ENCODE measurements at regions not wholly inside any gene's neighbourhood (a gene's known extent, or its start where the extent isn't known, plus 50 kb on each side); places are given as distances from the start of the nearest gene placed in this dataset.

- Histone ChIP-seq H3K27ac (ENCODE audit: control insufficient read depth, insufficient read depth, low read length) (no peak overlapping the region), H3K79me2 (ENCODE audit: control insufficient read depth, insufficient read depth, low read length) (no peaks in the 10 kb centered on the region), H4K20me1 (ENCODE audit: control insufficient read depth, extremely low read depth, insufficient read depth, low read length) (no peaks in the 10 kb centered on the region), H3K9me3 (ENCODE audit: control insufficient read depth, low read depth, low read length) (no peaks in the 10 kb centered on the region), H3K9ac (ENCODE audit: control insufficient read depth, extremely low read depth, insufficient read depth, low read length) (no peak overlapping the region), H3K4me1 (ENCODE audit: control insufficient read depth, extremely low read depth, insufficient read depth, low read length) (no peaks in the 10 kb centered on the region), H3K36me3 (ENCODE audit: control insufficient read depth in 2 of 2, extremely low read depth in 1 of 2, insufficient read depth in 2 of 2, low read length in 2 of 2) (no peaks in the 10 kb centered on the region), H3K27me3 (ENCODE audit: control insufficient read depth, extremely low read depth, insufficient read depth, low read length) (no peaks in the 10 kb centered on the region), H3K4me2 (ENCODE audit: control insufficient read depth, extremely low read depth, insufficient read depth, low read depth, low read length) (no peak overlapping the region), H3K9me1 (ENCODE audit: control insufficient read depth, extremely low read depth, insufficient read depth, low read length) (no peaks in the 10 kb centered on the region), H3K4me3 (ENCODE audit: control insufficient read depth in 2 of 3, extremely low read depth in 1 of 3, insufficient read depth in 2 of 3, low read depth in 1 of 3, low read length in 3 of 3) (no peak overlapping the region), H2AFZ (ENCODE audit: control insufficient read depth, low read length) (no peak overlapping the region)
- dilution Hi-C loops (cut with MboI; ENCODE audit: extremely low pct_ligation_motif_present, low sequenced_read_pairs) = no loop called here
- TF ChIP-seq CTCF (optimal IDR thresholded peaks at IDR 0.05 in 1 of 3, IDR thresholded peaks at IDR 0.05 in 1 of 3, conservative IDR thresholded peaks at IDR 0.05 in 1 of 3; ENCODE audit: extremely low read depth in 1 of 3, insufficient read depth in 2 of 3, low read length in 3 of 3) (no peak), EZH2 (IDR thresholded peaks at IDR 0.05; ENCODE audit: low read length) (no peak)
- no peak for FAIRE-seq
- DNase-seq (ENCODE audit: low read depth, low spot score) = no peak
Measured at GRCh38 chrX:145533534-145533933, 284.1 kb upstream of the SLITRK2 start.

- Histone ChIP-seq H4K20me1 (ENCODE audit: control insufficient read depth, extremely low read depth, insufficient read depth, low read length) (no peaks in the 10 kb centered on the region), H3K4me2 (ENCODE audit: control insufficient read depth, extremely low read depth, insufficient read depth, low read depth, low read length) (no peak overlapping the region), H3K27me3 (ENCODE audit: control insufficient read depth, extremely low read depth, insufficient read depth, low read length) (no peaks in the 10 kb centered on the region), H3K9me1 (ENCODE audit: control insufficient read depth, extremely low read depth, insufficient read depth, low read length) (no peaks in the 10 kb centered on the region), H3K36me3 (ENCODE audit: control insufficient read depth in 2 of 2, extremely low read depth in 1 of 2, insufficient read depth in 2 of 2, low read length in 2 of 2) (no peaks in the 10 kb centered on the region), H3K27ac (ENCODE audit: control insufficient read depth, insufficient read depth, low read length) (no peak overlapping the region), H3K79me2 (ENCODE audit: control insufficient read depth, insufficient read depth, low read length) (no peaks in the 10 kb centered on the region), H3K4me1 (ENCODE audit: control insufficient read depth, extremely low read depth, insufficient read depth, low read length) (no peaks in the 10 kb centered on the region), H3K4me3 (ENCODE audit: control insufficient read depth in 2 of 3, extremely low read depth in 1 of 3, insufficient read depth in 2 of 3, low read depth in 1 of 3, low read length in 3 of 3) (no peak overlapping the region), H3K9me3 (ENCODE audit: control insufficient read depth, low read depth, low read length) (no peaks in the 10 kb centered on the region), H3K9ac (ENCODE audit: control insufficient read depth, extremely low read depth, insufficient read depth, low read length) (no peak overlapping the region), H2AFZ (ENCODE audit: control insufficient read depth, low read length) (no peak overlapping the region)
- FAIRE-seq (no peak), DNase-seq (ENCODE audit: low read depth, low spot score) (no peak)
- dilution Hi-C loops (cut with MboI; ENCODE audit: extremely low pct_ligation_motif_present, low sequenced_read_pairs) = no loop called here
- TF ChIP-seq CTCF (optimal IDR thresholded peaks at IDR 0.05 in 1 of 3, IDR thresholded peaks at IDR 0.05 in 1 of 3, conservative IDR thresholded peaks at IDR 0.05 in 1 of 3; ENCODE audit: extremely low read depth in 1 of 3, insufficient read depth in 2 of 3, low read length in 3 of 3) (no peak), EZH2 (IDR thresholded peaks at IDR 0.05; ENCODE audit: low read length) (no peak)
Measured at GRCh38 chrX:145549496-145549895, 268.1 kb upstream of the SLITRK2 start.

Data from keratinocyte (primary cell).